COLO829 (cell line): ENCODE measurements at regions not wholly inside any gene's neighbourhood (a gene's known extent, or its start where the extent isn't known, plus 50 kb on each side); places are given as distances from the start of the nearest gene placed in this dataset.

Source experiments
- DNase-seq: peaks from one replicate; pipeline ENCODE4 v3.0.0; 2012; ENCODE audit warnings: low spot score

GRCh38 chr2:238985041-238985729, 137.3 kb downstream of the TWIST2 start:
- no peak for DNase-seq

- DNase-seq, result no peak
Observed at GRCh38 chr2:238985931-238986446, 138.1 kb downstream of the TWIST2 start.

- no peak for DNase-seq
Observed at GRCh38 chr2:238986491-238987351, 138.8 kb downstream of the TWIST2 start.

DNA sequence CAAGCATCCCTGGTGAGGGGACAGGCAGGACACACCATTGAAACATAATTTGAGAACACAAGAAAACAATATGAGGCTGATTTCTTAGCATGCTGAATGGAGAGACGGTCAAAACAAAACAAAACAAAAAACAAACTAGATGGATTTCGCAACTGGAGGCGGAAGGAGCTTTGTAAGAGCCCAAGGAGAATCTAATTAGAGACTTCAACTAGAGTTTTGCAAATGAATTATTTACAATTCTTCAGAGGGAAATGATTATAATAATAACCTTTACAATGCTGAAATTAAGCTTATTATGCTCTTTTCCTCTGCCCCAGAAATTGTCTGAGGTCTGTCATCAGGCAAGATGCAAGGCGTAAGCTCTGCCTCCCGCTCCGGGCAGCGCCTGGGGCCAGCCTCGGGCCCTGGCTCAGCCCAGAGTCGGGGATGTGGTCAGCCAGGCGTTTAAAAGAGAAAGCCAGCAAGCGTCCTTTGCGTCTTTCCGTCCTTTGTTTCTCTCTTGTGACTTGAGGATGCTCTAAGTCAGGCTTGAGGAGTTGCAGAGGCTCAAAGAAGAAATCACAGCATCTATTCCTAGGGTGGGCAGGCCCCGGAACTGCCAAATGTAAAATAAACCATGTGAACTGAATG, 139.6 kb downstream of the TWIST2 start:
- DNase-seq, result no peak

GRCh38 chr2:238988105-238988504, 140.2 kb downstream of the TWIST2 start:
- no peak for DNase-seq

- no peak for DNase-seq
Observed at GRCh38 chr2:238988752-238989151, 140.9 kb downstream of the TWIST2 start.

- DNase-seq, result no peak
Observed at GRCh38 chr2:238989484-238989883, 141.6 kb downstream of the TWIST2 start.

DNA sequence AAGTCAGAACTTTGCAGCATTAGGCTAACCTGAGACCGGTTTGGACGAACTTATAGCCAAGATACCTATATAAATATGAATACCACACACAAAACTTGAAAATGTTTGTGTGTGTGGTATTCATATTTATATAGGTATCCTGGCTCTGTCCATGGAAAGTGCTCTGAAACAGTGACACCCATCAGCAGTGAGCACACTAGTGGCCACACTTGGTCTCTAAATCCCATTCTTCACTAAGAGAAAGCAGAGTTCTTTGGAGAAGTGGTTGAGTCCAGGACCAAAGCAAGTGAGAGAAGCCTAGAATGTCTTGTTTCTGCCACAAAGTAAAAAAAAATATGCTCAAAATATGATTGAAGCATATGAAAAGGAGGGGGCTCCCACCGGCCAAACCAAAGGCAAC, 146.5 kb downstream of the TWIST2 start:
- no peak for DNase-seq

DNA sequence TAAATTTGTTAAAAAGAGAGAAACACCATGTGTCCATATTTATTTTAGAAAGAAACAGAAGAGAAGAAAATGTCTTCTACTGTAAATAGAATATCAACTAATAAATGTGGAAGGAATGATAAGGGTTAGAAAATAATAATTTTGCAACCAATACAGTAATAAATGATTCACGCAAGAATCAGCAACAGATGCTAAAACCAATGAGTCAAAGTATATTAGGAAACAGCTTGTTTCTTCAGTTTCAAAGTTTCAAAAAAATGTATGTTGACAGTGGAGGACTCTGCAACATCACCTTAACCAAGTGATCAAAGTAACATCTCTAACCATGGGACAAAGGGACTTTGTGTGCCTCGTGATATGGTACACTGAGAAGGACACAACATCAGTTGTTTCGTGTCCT, 147.0 kb downstream of the TWIST2 start:
- DNase-seq, result no peak

- DNase-seq, result no peak
Observed at GRCh38 chr2:238995634-238996033, 147.7 kb downstream of the TWIST2 start.

DNA sequence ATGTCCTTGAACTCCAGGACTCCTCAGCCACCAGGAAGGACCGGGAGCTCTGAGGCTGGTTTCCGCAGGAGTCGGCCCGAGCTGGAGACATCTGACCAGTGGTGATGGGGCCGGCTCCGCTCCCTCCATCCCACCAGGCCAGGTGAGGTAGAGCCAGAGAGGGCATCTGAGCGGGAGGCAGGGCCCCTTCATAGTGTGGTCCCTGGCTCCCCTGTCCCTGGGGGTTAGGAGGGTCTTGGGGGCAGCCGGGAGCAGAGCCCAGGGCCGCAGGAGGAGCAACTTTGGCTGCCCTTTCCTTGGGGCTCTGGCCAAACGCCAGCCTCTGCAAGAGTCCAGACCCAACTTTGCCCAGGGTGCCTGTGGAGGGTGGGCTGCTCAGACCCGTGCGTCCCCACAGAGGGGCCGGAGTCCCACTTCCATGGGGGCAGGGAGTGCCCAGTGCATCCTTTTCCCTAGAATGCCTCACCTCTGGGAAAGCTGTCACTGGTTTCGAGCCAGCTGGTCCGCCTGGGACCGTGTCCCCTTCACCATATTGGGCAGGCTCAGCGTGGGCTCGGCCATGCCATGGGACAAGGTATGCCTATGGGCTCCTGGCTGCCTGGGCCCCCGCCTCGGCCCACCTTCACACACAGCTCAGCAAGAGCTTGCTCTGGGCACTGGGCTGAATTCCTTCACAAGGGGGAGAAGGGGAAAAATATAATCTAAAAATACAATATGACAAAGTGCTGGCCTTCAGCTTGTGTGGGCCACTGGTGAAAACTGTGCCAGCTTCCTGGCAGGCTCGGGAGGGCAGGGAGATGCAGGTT, 148.6 kb downstream of the TWIST2 start:
- no peak for DNase-seq

GRCh38 chr2:238997137-238997390, 149.2 kb downstream of the TWIST2 start:
- DNase-seq, result no peak

DNA sequence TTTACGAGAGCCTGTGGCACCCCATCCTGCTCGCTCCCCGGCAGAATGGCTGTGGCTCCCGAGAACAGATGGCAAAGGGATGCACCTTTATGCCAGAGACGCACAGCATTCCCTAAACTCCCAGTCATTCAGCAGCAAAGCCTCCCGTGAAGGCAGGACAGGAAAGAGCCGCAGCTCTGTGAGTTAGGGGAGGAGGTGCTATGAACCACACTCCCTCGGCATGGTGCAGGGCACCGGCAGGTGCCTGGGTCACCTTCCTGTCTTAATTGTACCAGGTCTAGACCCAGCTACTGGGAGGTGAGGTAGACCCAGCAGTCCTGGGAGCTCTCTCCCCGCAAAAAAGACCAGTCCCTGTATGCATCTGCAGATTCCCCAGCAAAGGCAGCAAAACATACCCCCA, 149.8 kb downstream of the TWIST2 start:
- no peak for DNase-seq
